Sigmoid colon (tissue), 4 donors: ENCODE measurements at regions not wholly inside any gene's neighbourhood (a gene's known extent, or its start where the extent isn't known, plus 50 kb on each side); places are given as distances from the start of the nearest gene placed in this dataset.

Experiments used
- POLR2AphosphoS5 ChIP-seq, 4 donors: sonication (generic); formaldehyde crosslinking; IDR thresholded peaks; one replicate each; pipeline ENCODE4 v1.6.1; 2017; ENCODE audit warnings: antibody characterized with exemption in 4 of 4
- TF ChIP-seq, protein P1 (sequence below), 4 experiments: fragments of 450-650 bp in 3 of 4; fragments of 200-600 bp in 1 of 4; IDR thresholded peaks; one replicate each; pipeline ENCODE4 v1.5.1; 2016 to 2019; ENCODE audit warnings: antibody characterized with exemption in 4 of 4, mild to moderate bottlenecking in 3 of 4, moderate library complexity in 2 of 4

GRCh38 chr7:80078886-80079285 is 55.7 kb upstream of the GNAI1 start:
- TF ChIP-seq, protein P1, sequence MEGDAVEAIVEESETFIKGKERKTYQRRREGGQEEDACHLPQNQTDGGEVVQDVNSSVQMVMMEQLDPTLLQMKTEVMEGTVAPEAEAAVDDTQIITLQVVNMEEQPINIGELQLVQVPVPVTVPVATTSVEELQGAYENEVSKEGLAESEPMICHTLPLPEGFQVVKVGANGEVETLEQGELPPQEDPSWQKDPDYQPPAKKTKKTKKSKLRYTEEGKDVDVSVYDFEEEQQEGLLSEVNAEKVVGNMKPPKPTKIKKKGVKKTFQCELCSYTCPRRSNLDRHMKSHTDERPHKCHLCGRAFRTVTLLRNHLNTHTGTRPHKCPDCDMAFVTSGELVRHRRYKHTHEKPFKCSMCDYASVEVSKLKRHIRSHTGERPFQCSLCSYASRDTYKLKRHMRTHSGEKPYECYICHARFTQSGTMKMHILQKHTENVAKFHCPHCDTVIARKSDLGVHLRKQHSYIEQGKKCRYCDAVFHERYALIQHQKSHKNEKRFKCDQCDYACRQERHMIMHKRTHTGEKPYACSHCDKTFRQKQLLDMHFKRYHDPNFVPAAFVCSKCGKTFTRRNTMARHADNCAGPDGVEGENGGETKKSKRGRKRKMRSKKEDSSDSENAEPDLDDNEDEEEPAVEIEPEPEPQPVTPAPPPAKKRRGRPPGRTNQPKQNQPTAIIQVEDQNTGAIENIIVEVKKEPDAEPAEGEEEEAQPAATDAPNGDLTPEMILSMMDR (IDR thresholded peaks at IDR 0.05): no peak
- TF ChIP-seq POLR2AphosphoS5 (IDR thresholded peaks at IDR 0.05): no peak
